Astrocyte of the hippocampus (primary cell): ENCODE measurements at regions not wholly inside any gene's neighbourhood (a gene's known extent, or its start where the extent isn't known, plus 50 kb on each side); places are given as distances from the start of the nearest gene placed in this dataset.

ENCODE experiments used
- DNase-seq: peaks from one replicate; pipeline ENCODE4 v3.0.0; 2011; ENCODE audit warnings: low read depth, low spot score

GRCh38 chr1:228989992-228990827 is 254.9 kb downstream of the RHOU start:
- no peak for DNase-seq

GRCh38 chr1:228990906-228991569 is 255.8 kb downstream of the RHOU start:
- no peak for DNase-seq

GRCh38 chr1:228992044-228992443 is 256.8 kb downstream of the RHOU start:
- DNase-seq: no peak

- DNase-seq: no peak
Measured at GRCh38 chr1:228992907-228993535, 257.7 kb downstream of the RHOU start.

GRCh38 chr1:228994676-228995594 is 259.7 kb downstream of the RHOU start:
- no peak for DNase-seq

- DNase-seq: no peak
Measured at GRCh38 chr1:228996281-228996680, 261.0 kb downstream of the RHOU start.

- no peak for DNase-seq
Measured at GRCh38 chr1:228997721-228998144, 262.5 kb downstream of the RHOU start.

GRCh38 chr1:228998179-228998578 is 262.9 kb downstream of the RHOU start:
- DNase-seq: no peak

GRCh38 chr1:228999446-229000170 is 264.3 kb downstream of the RHOU start:
- DNase-seq: no peak

GRCh38 chr1:229000187-229000586 is 264.9 kb downstream of the RHOU start:
- DNase-seq: no peak

- DNase-seq: no peak
Measured at GRCh38 chr1:229001467-229002011, 266.3 kb downstream of the RHOU start.

GRCh38 chr1:229002037-229002436 is 266.8 kb downstream of the RHOU start:
- DNase-seq: no peak

- no peak for DNase-seq
Measured at GRCh38 chr1:229002451-229002960, 267.2 kb downstream of the RHOU start.

- peak; percentile 40 for DNase-seq
Measured at GRCh38 chr1:229003233-229004031, 267.5 kb upstream of the RAB4A start.

- DNase-seq: no peak
Measured at GRCh38 chr1:229004066-229004833, 266.7 kb upstream of the RAB4A start.

GRCh38 chr1:229005097-229005496 is 265.8 kb upstream of the RAB4A start:
- no peak for DNase-seq

GRCh38 chr1:229005556-229005955 is 265.4 kb upstream of the RAB4A start:
- DNase-seq: no peak

GRCh38 chr1:229006121-229006870 is 264.6 kb upstream of the RAB4A start:
- DNase-seq: peak; percentile 69
